Spleen (tissue), 11 donors: ENCODE measurements at regions not wholly inside any gene's neighbourhood (a gene's known extent, or its start where the extent isn't known, plus 50 kb on each side); places are given as distances from the start of the nearest gene placed in this dataset.

Experiments used
- DNase-seq: peaks from one replicate; pipeline ENCODE4 v3.0.0-alpha.2; 2020
- H3K27ac ChIP-seq, 8 donors: fragments of 200-600 bp; sonication (generic) in 7 of 8; 1 replicate in 4 of 8; 2 replicates in 4 of 8; pipeline versions ENCODE4 v1.5.0 to v1.8.0; 2016 to 2021; ENCODE audit warnings: inconsistent platforms in 4 of 8, mild to moderate bottlenecking in 4 of 8, moderate library complexity in 1 of 8
- H3K27me3 ChIP-seq, 7 donors: fragments of 200-600 bp; sonication (generic) in 6 of 7; replicated peaks in 1 of 7; 1 replicate in 4 of 7; 2 replicates in 3 of 7; pipeline versions ENCODE4 v1.5.0 to v1.8.0; 2016 to 2021; ENCODE audit warnings: inconsistent platforms in 3 of 7, mild to moderate bottlenecking in 1 of 7
- H3K36me3 ChIP-seq, 6 donors: fragments of 200-600 bp; sonication (generic) in 5 of 6; 1 replicate in 4 of 6; 2 replicates in 2 of 6; pipeline versions ENCODE4 v1.5.0 to v1.8.0; 2016 to 2021; ENCODE audit warnings: inconsistent platforms in 2 of 6
- H3K4me1 ChIP-seq, 6 donors: fragments of 200-600 bp; sonication (generic) in 5 of 6; 1 replicate in 3 of 6; 2 replicates in 3 of 6; pipeline versions ENCODE4 v1.5.0 to v1.8.0; 2016 to 2021; ENCODE audit warnings: inconsistent platforms in 3 of 6
- H3K4me3 ChIP-seq, 8 donors: fragments of 200-600 bp; sonication (generic) in 7 of 8; 1 replicate in 4 of 8; 2 replicates in 4 of 8; pipeline versions ENCODE4 v1.5.0 to v1.8.0; 2016 to 2021; ENCODE audit warnings: inconsistent platforms in 4 of 8, mild to moderate bottlenecking in 4 of 8, moderate library complexity in 2 of 8
- H3K9me3 ChIP-seq, 8 donors: fragments of 200-600 bp; sonication (generic) in 7 of 8; 1 replicate in 4 of 8; 2 replicates in 4 of 8; pipeline versions ENCODE4 v1.5.0 to v1.8.0; 2016 to 2021; ENCODE audit warnings: inconsistent platforms in 4 of 8
- CTCF ChIP-seq, 11 experiments: fragments of 200-600 bp in 7 of 11; fragments of 450-650 bp in 4 of 11; sonication (generic) in 4 of 11; IDR thresholded peaks in 8 of 11; conservative IDR thresholded peaks in 3 of 11; 1 replicate in 7 of 11; 2 replicates in 4 of 11; pipeline versions ENCODE4 v1.4.0 to v1.8.0; 2016 to 2021; ENCODE audit warnings: antibody characterized with exemption in 11 of 11, inconsistent platforms in 4 of 11, mild to moderate bottlenecking in 1 of 11
- POLR2A ChIP-seq, 3 donors: fragments of 450-650 bp; IDR thresholded peaks; one replicate each; pipeline ENCODE4 v1.5.1; 2017; ENCODE audit warnings: antibody characterized with exemption in 3 of 3, mild to moderate bottlenecking in 1 of 3
- POLR2AphosphoS5 ChIP-seq, 3 donors: sonication (generic); formaldehyde crosslinking; IDR thresholded peaks; one replicate each; pipeline ENCODE4 v1.5.1; 2017; ENCODE audit warnings: antibody characterized with exemption in 3 of 3
- WGBS, 5 donors: extraction: QIAGEN DNeasy Blood & Tissue Kit in 3 of 5; methylation state at CpG; one replicate each; pipeline versions ENCODE4 v1.1.5 to v1.1.7; 2013 to 2018; 5-methylcytosine and 5-hydroxymethylcytosine counted together
- intact Hi-C: fragments of 100-400 bp; cut with DNase I; formaldehyde crosslinking; loops from one replicate; pipeline ENCODE4 v1.15.0; 2023; ENCODE audit warnings: low total_unique reads
- donor health status: healthy with polysubstance abuse.
- donor health status: DM: no; HTN: no; CAD: no; lungs with moderate emphysema.
- donor health status: DM: no; HTN: no; CAD: no.
- donor health status: Bipolar disorder and iron deficiency.
- donor health status: healthy.
- donor health status: DM: no; HTN: no; CAD: no.
- donor health status: DM: yes; HTN: yes; CAD: no.

- intact Hi-C loops, result no loop called here
- Histone ChIP-seq H3K36me3 (no peaks in the 10 kb centered on the region), H3K9me3 (no peaks in the 10 kb centered on the region), H3K4me3 (no peak overlapping the region), H3K27ac (no peak overlapping the region), H3K4me1 (no peaks in the 10 kb centered on the region), H3K27me3 (no peaks in the 10 kb centered on the region)
- DNase-seq, result no peak
- no peak for TF ChIP-seq POLR2A (IDR thresholded peaks at IDR 0.05)
- TF ChIP-seq CTCF (IDR thresholded peaks at IDR 0.05 in 8 of 11, conservative IDR thresholded peaks at IDR 0.05 in 3 of 11), result no peak
- no peak for TF ChIP-seq POLR2AphosphoS5 (IDR thresholded peaks at IDR 0.05)
Observed at GRCh38 chr4:59615316-59615715, 1584.8 kb upstream of the ADGRL3 start.

GRCh38 chr4:59629348-59629747 is 1570.8 kb upstream of the ADGRL3 start:
- Histone ChIP-seq H3K4me3 (no peak overlapping the region), H3K36me3 (no peaks in the 10 kb centered on the region), H3K27me3 (no peaks in the 10 kb centered on the region), H3K9me3 (peaks cover 0 to 29% (median 2%) of the 10 kb centered on the region in 8 donors), H3K27ac (no peak overlapping the region), H3K4me1 (no peaks in the 10 kb centered on the region)
- WGBS, 5 donors, result 82 to 95% (median 90%) methylated on average over 1 of the region's 1 CpG
- TF ChIP-seq CTCF (IDR thresholded peaks at IDR 0.05 in 8 of 11, conservative IDR thresholded peaks at IDR 0.05 in 3 of 11) (no peak), POLR2AphosphoS5 (IDR thresholded peaks at IDR 0.05) (no peak), POLR2A (IDR thresholded peaks at IDR 0.05) (no peak)
- no peak for DNase-seq
- intact Hi-C loops, result no loop called here

GRCh38 chr4:59630235-59630634 is 1569.9 kb upstream of the ADGRL3 start:
- Histone ChIP-seq H3K36me3 (no peaks in the 10 kb centered on the region), H3K9me3 (peaks cover 0 to 32% (median 2%) of the 10 kb centered on the region in 8 donors), H3K27ac (no peak overlapping the region), H3K4me1 (no peaks in the 10 kb centered on the region), H3K27me3 (no peaks in the 10 kb centered on the region), H3K4me3 (no peak overlapping the region)
- TF ChIP-seq CTCF (IDR thresholded peaks at IDR 0.05 in 8 of 11, conservative IDR thresholded peaks at IDR 0.05 in 3 of 11), result no peak
- TF ChIP-seq POLR2A (IDR thresholded peaks at IDR 0.05), result no peak
- no peak for TF ChIP-seq POLR2AphosphoS5 (IDR thresholded peaks at IDR 0.05)
- no peak for DNase-seq
- 78 to 90% (median 89%) methylated on average over 3 of the region's 3 CpGs for WGBS, 5 donors
- intact Hi-C loops, result no loop called here

GRCh38 chr4:59630922-59631321 is 1569.2 kb upstream of the ADGRL3 start:
- TF ChIP-seq POLR2AphosphoS5 (IDR thresholded peaks at IDR 0.05) (no peak), POLR2A (IDR thresholded peaks at IDR 0.05) (no peak), CTCF (IDR thresholded peaks at IDR 0.05 in 8 of 11, conservative IDR thresholded peaks at IDR 0.05 in 3 of 11) (no peak)
- intact Hi-C loops, result no loop called here
- no peak for DNase-seq
- Histone ChIP-seq H3K27ac (no peak overlapping the region), H3K4me1 (no peaks in the 10 kb centered on the region), H3K4me3 (no peak overlapping the region), H3K9me3 (peaks cover 0 to 39% (median 2%) of the 10 kb centered on the region in 8 donors), H3K36me3 (no peaks in the 10 kb centered on the region), H3K27me3 (no peaks in the 10 kb centered on the region)
